ENCODE measurements at regions not wholly inside any gene's neighbourhood (a gene's known extent, or its start where the extent isn't known, plus 50 kb on each side); places are given as distances from the start of the nearest gene placed in this dataset.

GRCh38 chr2:144683966-144684365 lies 164.0 kb upstream of the ZEB2 start:
- no peak overlapping the region for H3K4me3 ChIP-seq (ENCODE audit: insufficient read depth in 1 of 2, low read depth in 1 of 2, low read length in 2 of 2)
- no peak overlapping the region for H3K14ac ChIP-seq (ENCODE audit: low read length in 2 of 2)
- H2BK5ac ChIP-seq (ENCODE audit: low read depth, low read length, poor library complexity, severe bottlenecking) = no peak overlapping the region
- WGBS = 100% methylated on average over 2 of the region's 3 CpGs
- no peaks in the 10 kb centered on the region for H3K27me3 ChIP-seq (ENCODE audit: control insufficient read depth in 1 of 2, insufficient read depth in 1 of 2, low read length in 2 of 2)
- H4K8ac ChIP-seq (ENCODE audit: low read length) = no peak overlapping the region
- H3K27ac ChIP-seq (ENCODE audit: low read length, poor library complexity, severe bottlenecking) = no peak overlapping the region
- no peak overlapping the region for H2BK15ac ChIP-seq (ENCODE audit: low read depth, poor library complexity, severe bottlenecking)
- H3K23ac ChIP-seq (ENCODE audit: low read length in 2 of 2) = no peak overlapping the region
- H3K18ac ChIP-seq (ENCODE audit: low read depth in 1 of 2, low read length in 2 of 2) = no peak overlapping the region
- H3K4ac ChIP-seq (ENCODE audit: low read depth in 1 of 2, low read length in 2 of 2) = no peak overlapping the region
- H2AFZ ChIP-seq (ENCODE audit: low read depth, low read length) = no peak overlapping the region
- H3K9ac ChIP-seq (ENCODE audit: low read length) = no peak overlapping the region
- no peak overlapping the region for H2BK12ac ChIP-seq (ENCODE audit: low read length in 2 of 2)
- no peak overlapping the region for H4K91ac ChIP-seq (ENCODE audit: low read length)
- no peak for DNase-seq
- H3K79me1 ChIP-seq (replicated peaks; ENCODE audit: low read length, poor library complexity, severe bottlenecking) = no peaks in the 10 kb centered on the region
- H3K4me2 ChIP-seq (ENCODE audit: low read length, poor library complexity, severe bottlenecking) = no peak overlapping the region
- H3K4me1 ChIP-seq (ENCODE audit: control insufficient read depth, insufficient read depth, low read depth, low read length) = no peaks in the 10 kb centered on the region
- no peak overlapping the region for H2AK5ac ChIP-seq (ENCODE audit: low read length, severe bottlenecking)
- no peak overlapping the region for H2BK120ac ChIP-seq (ENCODE audit: low read depth, low read length)
- no peaks in the 10 kb centered on the region for H3K36me3 ChIP-seq (ENCODE audit: control insufficient read depth in 1 of 2, insufficient read depth in 2 of 2, low read depth in 1 of 2, low read length in 2 of 2)
- no peaks in the 10 kb centered on the region for H3K9me3 ChIP-seq (ENCODE audit: control insufficient read depth, low read length)

DNA sequence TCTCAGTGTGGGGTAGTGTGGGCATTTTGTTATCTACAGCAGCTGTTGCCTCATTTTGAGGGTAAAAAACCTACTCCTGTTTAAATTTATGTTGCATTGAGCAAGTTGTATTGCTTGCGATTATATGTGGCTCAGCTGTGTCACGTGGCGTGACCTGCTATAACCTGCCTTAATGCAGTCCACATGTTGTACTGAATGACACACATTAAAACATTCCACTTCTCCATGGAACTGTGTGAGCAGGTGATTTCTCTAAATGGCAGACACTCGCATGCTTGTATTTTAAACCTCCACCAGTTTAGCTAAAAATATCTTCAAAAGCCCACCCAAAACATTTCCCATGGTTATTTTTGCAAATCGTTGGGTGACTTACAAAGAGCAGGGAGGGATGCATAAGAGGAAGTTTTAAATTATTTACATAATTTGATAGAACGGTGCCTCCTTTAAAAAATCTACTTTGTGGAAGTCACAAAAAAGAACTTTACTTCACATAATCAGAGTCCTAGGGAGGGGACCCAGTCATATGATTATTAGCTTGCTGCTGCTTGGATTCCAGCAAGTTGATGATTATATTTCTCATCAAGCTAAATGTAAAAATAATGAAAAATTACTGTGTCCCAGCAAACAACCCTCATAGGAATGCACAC lies 163.3 kb upstream of the ZEB2 start:
- no peak overlapping the region for H2AK5ac ChIP-seq (ENCODE audit: low read length, severe bottlenecking)
- no peak overlapping the region for H2AFZ ChIP-seq (ENCODE audit: low read depth, low read length)
- no peak overlapping the region for H2BK5ac ChIP-seq (ENCODE audit: low read depth, low read length, poor library complexity, severe bottlenecking)
- no peak overlapping the region for H3K27ac ChIP-seq (ENCODE audit: low read length, poor library complexity, severe bottlenecking)
- H2BK120ac ChIP-seq (ENCODE audit: low read depth, low read length) = no peak overlapping the region
- H3K27me3 ChIP-seq (ENCODE audit: control insufficient read depth in 1 of 2, insufficient read depth in 1 of 2, low read length in 2 of 2) = no peaks in the 10 kb centered on the region
- H4K91ac ChIP-seq (ENCODE audit: low read length) = no peak overlapping the region
- no peak overlapping the region for H2BK15ac ChIP-seq (ENCODE audit: low read depth, poor library complexity, severe bottlenecking)
- H3K4ac ChIP-seq (ENCODE audit: low read depth in 1 of 2, low read length in 2 of 2) = no peak overlapping the region
- H3K36me3 ChIP-seq (ENCODE audit: control insufficient read depth in 1 of 2, insufficient read depth in 2 of 2, low read depth in 1 of 2, low read length in 2 of 2) = no peaks in the 10 kb centered on the region
- H3K9me3 ChIP-seq (ENCODE audit: control insufficient read depth, low read length) = no peaks in the 10 kb centered on the region
- no peak overlapping the region for H3K9ac ChIP-seq (ENCODE audit: low read length)
- no peak overlapping the region for H2BK12ac ChIP-seq (ENCODE audit: low read length in 2 of 2)
- 88% methylated on average over 4 of the region's 6 CpGs for WGBS
- H3K79me1 ChIP-seq (replicated peaks; ENCODE audit: low read length, poor library complexity, severe bottlenecking) = no peaks in the 10 kb centered on the region
- no peak overlapping the region for H3K4me3 ChIP-seq (ENCODE audit: insufficient read depth in 1 of 2, low read depth in 1 of 2, low read length in 2 of 2)
- H4K8ac ChIP-seq (ENCODE audit: low read length) = no peak overlapping the region
- H3K23ac ChIP-seq (ENCODE audit: low read length in 2 of 2) = no peak overlapping the region
- no peak for DNase-seq
- no peak overlapping the region for H3K14ac ChIP-seq (ENCODE audit: low read length in 2 of 2)
- H3K4me2 ChIP-seq (ENCODE audit: low read length, poor library complexity, severe bottlenecking) = no peak overlapping the region
- no peaks in the 10 kb centered on the region for H3K4me1 ChIP-seq (ENCODE audit: control insufficient read depth, insufficient read depth, low read depth, low read length)
- no peak overlapping the region for H3K18ac ChIP-seq (ENCODE audit: low read depth in 1 of 2, low read length in 2 of 2)

GRCh38 chr2:144682248-144682647 lies 162.3 kb upstream of the ZEB2 start:
- Histone ChIP-seq H4K91ac (ENCODE audit: low read length) (no peak overlapping the region), H3K4me1 (ENCODE audit: control insufficient read depth, insufficient read depth, low read depth, low read length) (no peaks in the 10 kb centered on the region), H3K18ac (ENCODE audit: low read depth in 1 of 2, low read length in 2 of 2) (no peak overlapping the region), H3K4ac (ENCODE audit: low read depth in 1 of 2, low read length in 2 of 2) (no peak overlapping the region), H3K4me2 (ENCODE audit: low read length, poor library complexity, severe bottlenecking) (no peak overlapping the region), H3K9ac (ENCODE audit: low read length) (no peak overlapping the region), H2BK5ac (ENCODE audit: low read depth, low read length, poor library complexity, severe bottlenecking) (no peak overlapping the region), H3K27ac (ENCODE audit: low read length, poor library complexity, severe bottlenecking) (no peak overlapping the region), H4K8ac (ENCODE audit: low read length) (no peak overlapping the region), H3K79me1 (replicated peaks; ENCODE audit: low read length, poor library complexity, severe bottlenecking) (no peaks in the 10 kb centered on the region), H2BK120ac (ENCODE audit: low read depth, low read length) (no peak overlapping the region), H2BK15ac (ENCODE audit: low read depth, poor library complexity, severe bottlenecking) (no peak overlapping the region), H2AK5ac (ENCODE audit: low read length, severe bottlenecking) (no peak overlapping the region), H2AFZ (ENCODE audit: low read depth, low read length) (no peak overlapping the region), H3K9me3 (ENCODE audit: control insufficient read depth, low read length) (no peaks in the 10 kb centered on the region), H2BK12ac (ENCODE audit: low read length in 2 of 2) (no peak overlapping the region), H3K14ac (ENCODE audit: low read length in 2 of 2) (no peak overlapping the region), H3K36me3 (ENCODE audit: control insufficient read depth in 1 of 2, insufficient read depth in 2 of 2, low read depth in 1 of 2, low read length in 2 of 2) (no peaks in the 10 kb centered on the region), H3K4me3 (ENCODE audit: insufficient read depth in 1 of 2, low read depth in 1 of 2, low read length in 2 of 2) (no peak overlapping the region), H3K23ac (ENCODE audit: low read length in 2 of 2) (no peak overlapping the region), H3K27me3 (ENCODE audit: control insufficient read depth in 1 of 2, insufficient read depth in 1 of 2, low read length in 2 of 2) (no peaks in the 10 kb centered on the region)
- 100% methylated on average over 3 of the region's 4 CpGs for WGBS
- no peak for DNase-seq

GRCh38 chr2:144681389-144681788 lies 161.5 kb upstream of the ZEB2 start:
- DNase-seq = no peak
- no peak overlapping the region for H4K91ac ChIP-seq (ENCODE audit: low read length)
- H2AFZ ChIP-seq (ENCODE audit: low read depth, low read length) = no peak overlapping the region
- H3K27me3 ChIP-seq (ENCODE audit: control insufficient read depth in 1 of 2, insufficient read depth in 1 of 2, low read length in 2 of 2) = no peaks in the 10 kb centered on the region
- no peak overlapping the region for H2AK5ac ChIP-seq (ENCODE audit: low read length, severe bottlenecking)
- H3K9me3 ChIP-seq (ENCODE audit: control insufficient read depth, low read length) = no peaks in the 10 kb centered on the region
- H3K4me3 ChIP-seq (ENCODE audit: insufficient read depth in 1 of 2, low read depth in 1 of 2, low read length in 2 of 2) = no peak overlapping the region
- H3K4me1 ChIP-seq (ENCODE audit: control insufficient read depth, insufficient read depth, low read depth, low read length) = no peaks in the 10 kb centered on the region
- no peak overlapping the region for H3K27ac ChIP-seq (ENCODE audit: low read length, poor library complexity, severe bottlenecking)
- no peak overlapping the region for H3K18ac ChIP-seq (ENCODE audit: low read depth in 1 of 2, low read length in 2 of 2)
- H2BK5ac ChIP-seq (ENCODE audit: low read depth, low read length, poor library complexity, severe bottlenecking) = no peak overlapping the region
- no peak overlapping the region for H3K14ac ChIP-seq (ENCODE audit: low read length in 2 of 2)
- H2BK120ac ChIP-seq (ENCODE audit: low read depth, low read length) = no peak overlapping the region
- H3K36me3 ChIP-seq (ENCODE audit: control insufficient read depth in 1 of 2, insufficient read depth in 2 of 2, low read depth in 1 of 2, low read length in 2 of 2) = no peaks in the 10 kb centered on the region
- no peak overlapping the region for H4K8ac ChIP-seq (ENCODE audit: low read length)
- no peak overlapping the region for H3K4me2 ChIP-seq (ENCODE audit: low read length, poor library complexity, severe bottlenecking)
- H2BK15ac ChIP-seq (ENCODE audit: low read depth, poor library complexity, severe bottlenecking) = no peak overlapping the region
- no peak overlapping the region for H2BK12ac ChIP-seq (ENCODE audit: low read length in 2 of 2)
- no peak overlapping the region for H3K9ac ChIP-seq (ENCODE audit: low read length)
- H3K4ac ChIP-seq (ENCODE audit: low read depth in 1 of 2, low read length in 2 of 2) = no peak overlapping the region
- no peak overlapping the region for H3K23ac ChIP-seq (ENCODE audit: low read length in 2 of 2)
- H3K79me1 ChIP-seq (replicated peaks; ENCODE audit: low read length, poor library complexity, severe bottlenecking) = no peaks in the 10 kb centered on the region
